ENCODE measurements at regions not wholly inside any gene's neighbourhood (a gene's known extent, or its start where the extent isn't known, plus 50 kb on each side); places are given as distances from the start of the nearest gene placed in this dataset.
"Not testable (repeated sequence)": the region's sequence is repeated elsewhere in the genome, so short reads cannot be mapped to it uniquely, and the experiment has no call there.

- DNase-seq; H3K4me1 Mint-ChIP-seq (ENCODE audit: low read depth); H3K9me3 Mint-ChIP-seq (ENCODE audit: insufficient read depth); H3K4me3 Mint-ChIP-seq; CTCF ChIA-PET; ATAC-seq; POLR2A ChIA-PET; H3K36me3 Mint-ChIP-seq (ENCODE audit: low read depth); H3K27ac Mint-ChIP-seq: not testable (repeated sequence)
- H3K27me3 Mint-ChIP-seq (ENCODE audit: low read depth), result peaks cover 45% of the 10 kb centered on the region
Observed at GRCh38 chr4:4048227-4048626, 178.5 kb downstream of the OTOP1 start.

DNA sequence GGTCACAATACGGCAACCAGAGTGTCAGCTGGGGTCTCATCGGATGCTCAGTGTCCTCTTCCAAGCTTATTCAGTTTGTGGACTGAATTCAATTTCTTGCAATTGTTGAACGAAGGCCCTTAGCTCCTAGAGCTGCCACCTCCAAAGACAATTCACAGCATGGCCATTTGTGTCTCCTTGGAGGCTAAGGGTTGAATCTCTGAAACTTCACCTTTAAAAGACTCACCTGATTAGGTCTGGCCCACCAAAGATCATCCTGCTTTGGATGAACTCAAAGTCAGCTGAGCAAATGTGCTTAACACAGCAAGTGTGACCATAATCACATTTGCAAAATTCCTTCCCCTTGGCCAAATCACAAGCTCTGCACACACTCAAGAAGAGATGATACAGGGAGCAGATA, 175.9 kb downstream of the OTOP1 start:
- H3K4me3 Mint-ChIP-seq; ATAC-seq; H3K36me3 Mint-ChIP-seq (ENCODE audit: low read depth); H3K4me1 Mint-ChIP-seq (ENCODE audit: low read depth); DNase-seq; H3K27ac Mint-ChIP-seq; CTCF ChIA-PET; POLR2A ChIA-PET; H3K9me3 Mint-ChIP-seq (ENCODE audit: insufficient read depth): not testable (repeated sequence)
- peaks cover 31% of the 10 kb centered on the region for H3K27me3 Mint-ChIP-seq (ENCODE audit: low read depth)

- H3K36me3 Mint-ChIP-seq (ENCODE audit: low read depth); ATAC-seq; H3K4me1 Mint-ChIP-seq (ENCODE audit: low read depth); H3K9me3 Mint-ChIP-seq (ENCODE audit: insufficient read depth); DNase-seq; H3K4me3 Mint-ChIP-seq; POLR2A ChIA-PET; H3K27ac Mint-ChIP-seq; CTCF ChIA-PET: not testable (repeated sequence)
- peaks cover 14% of the 10 kb centered on the region for H3K27me3 Mint-ChIP-seq (ENCODE audit: low read depth)
Observed at GRCh38 chr4:4052933-4053332, 173.8 kb downstream of the OTOP1 start.

GRCh38 chr4:4057226-4057625, 169.5 kb downstream of the OTOP1 start:
- H3K9me3 Mint-ChIP-seq (ENCODE audit: insufficient read depth); H3K4me3 Mint-ChIP-seq; CTCF ChIA-PET; H3K27ac Mint-ChIP-seq; H3K27me3 Mint-ChIP-seq (ENCODE audit: low read depth); ATAC-seq; H3K36me3 Mint-ChIP-seq (ENCODE audit: low read depth); DNase-seq; H3K4me1 Mint-ChIP-seq (ENCODE audit: low read depth); POLR2A ChIA-PET: not testable (repeated sequence)

DNA sequence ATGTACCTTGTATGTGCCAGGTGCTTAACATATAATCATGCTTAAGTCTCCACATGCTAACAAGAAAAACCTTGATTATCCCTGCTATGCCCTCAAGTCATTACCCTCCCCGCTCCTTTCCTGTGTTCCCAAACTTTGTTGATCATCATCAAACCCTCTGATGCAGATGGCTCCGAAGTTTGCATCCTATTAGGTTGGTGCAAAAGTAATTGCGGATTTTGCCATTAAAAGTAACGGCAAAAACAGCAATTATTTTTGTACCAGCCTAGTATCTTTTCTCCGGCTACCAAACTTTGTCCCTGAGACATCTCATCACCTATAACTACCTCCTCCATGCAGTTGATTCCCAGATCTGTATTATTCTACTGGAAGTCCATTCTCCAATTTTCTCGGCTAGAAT, 142.6 kb downstream of the OTOP1 start:
- H3K4me3 Mint-ChIP-seq; H3K9me3 Mint-ChIP-seq (ENCODE audit: insufficient read depth); DNase-seq; H3K4me1 Mint-ChIP-seq (ENCODE audit: low read depth); POLR2A ChIA-PET; H3K27me3 Mint-ChIP-seq (ENCODE audit: low read depth); ATAC-seq; H3K27ac Mint-ChIP-seq; H3K36me3 Mint-ChIP-seq (ENCODE audit: low read depth); CTCF ChIA-PET: not testable (repeated sequence)

DNA sequence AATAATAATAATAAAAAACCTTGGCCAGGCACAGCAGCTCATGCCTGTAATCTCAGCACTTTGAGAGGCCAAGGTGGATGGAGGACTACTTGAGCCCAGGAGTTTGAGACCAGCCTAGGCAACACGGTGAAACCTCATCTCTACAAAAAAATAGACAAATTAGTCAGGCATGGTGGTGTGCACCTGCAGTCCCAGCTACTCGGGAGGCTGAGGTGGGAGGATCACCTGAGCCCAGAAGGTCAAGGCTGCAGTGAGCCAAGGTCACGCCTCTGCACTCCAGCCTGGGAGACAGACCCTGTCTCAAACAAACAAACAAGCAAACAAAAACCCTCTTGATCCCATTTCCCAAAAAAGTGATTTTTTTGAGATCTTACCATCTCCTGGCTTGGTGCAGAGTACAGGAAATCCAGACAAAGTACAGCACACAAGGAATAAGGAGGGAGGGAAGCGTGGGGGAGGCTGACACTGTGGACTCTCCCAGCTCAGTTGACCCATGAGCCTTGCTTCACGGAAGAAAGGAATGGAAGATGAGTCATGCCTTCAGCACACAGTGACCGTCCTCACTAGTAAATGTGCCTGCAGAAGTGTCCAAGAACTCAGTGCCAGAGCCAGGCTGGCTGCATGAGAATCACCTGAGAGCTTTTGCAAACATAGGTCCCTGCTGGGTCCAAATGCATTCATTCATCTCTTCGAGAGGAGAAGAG, 136.9 kb downstream of the OTOP1 start:
- ATAC-seq; H3K9me3 Mint-ChIP-seq (ENCODE audit: insufficient read depth); H3K4me1 Mint-ChIP-seq (ENCODE audit: low read depth); H3K4me3 Mint-ChIP-seq; H3K36me3 Mint-ChIP-seq (ENCODE audit: low read depth); H3K27ac Mint-ChIP-seq; DNase-seq; CTCF ChIA-PET; H3K27me3 Mint-ChIP-seq (ENCODE audit: low read depth); POLR2A ChIA-PET: not testable (repeated sequence)

GRCh38 chr4:4090720-4091119, 136.0 kb downstream of the OTOP1 start:
- H3K36me3 Mint-ChIP-seq (ENCODE audit: low read depth); H3K27me3 Mint-ChIP-seq (ENCODE audit: low read depth); POLR2A ChIA-PET; H3K9me3 Mint-ChIP-seq (ENCODE audit: insufficient read depth); CTCF ChIA-PET; H3K27ac Mint-ChIP-seq; H3K4me1 Mint-ChIP-seq (ENCODE audit: low read depth); DNase-seq; H3K4me3 Mint-ChIP-seq; ATAC-seq: not testable (repeated sequence)

DNA sequence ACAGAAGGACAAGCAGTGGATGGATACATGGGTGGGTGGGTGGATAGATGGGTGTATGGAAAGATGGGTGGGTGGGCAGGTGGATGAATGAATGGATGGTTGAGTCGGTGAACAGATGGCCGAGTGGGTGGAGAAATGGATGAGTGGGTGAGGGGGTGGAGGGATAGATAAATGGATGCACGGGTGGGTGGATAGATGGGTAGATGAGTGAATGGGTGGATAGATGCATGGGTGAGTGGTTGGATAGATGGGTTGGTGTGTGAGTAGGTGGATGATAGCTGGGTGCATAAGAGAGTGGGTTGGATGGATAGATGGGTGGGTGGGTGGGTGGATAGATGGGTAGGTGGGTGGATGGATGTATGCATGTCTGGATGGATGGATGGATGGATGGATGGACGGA, 134.6 kb downstream of the OTOP1 start:
- H3K27ac Mint-ChIP-seq; CTCF ChIA-PET; H3K36me3 Mint-ChIP-seq (ENCODE audit: low read depth); DNase-seq; H3K4me3 Mint-ChIP-seq; H3K27me3 Mint-ChIP-seq (ENCODE audit: low read depth); POLR2A ChIA-PET; H3K9me3 Mint-ChIP-seq (ENCODE audit: insufficient read depth); H3K4me1 Mint-ChIP-seq (ENCODE audit: low read depth); ATAC-seq: not testable (repeated sequence)

DNA sequence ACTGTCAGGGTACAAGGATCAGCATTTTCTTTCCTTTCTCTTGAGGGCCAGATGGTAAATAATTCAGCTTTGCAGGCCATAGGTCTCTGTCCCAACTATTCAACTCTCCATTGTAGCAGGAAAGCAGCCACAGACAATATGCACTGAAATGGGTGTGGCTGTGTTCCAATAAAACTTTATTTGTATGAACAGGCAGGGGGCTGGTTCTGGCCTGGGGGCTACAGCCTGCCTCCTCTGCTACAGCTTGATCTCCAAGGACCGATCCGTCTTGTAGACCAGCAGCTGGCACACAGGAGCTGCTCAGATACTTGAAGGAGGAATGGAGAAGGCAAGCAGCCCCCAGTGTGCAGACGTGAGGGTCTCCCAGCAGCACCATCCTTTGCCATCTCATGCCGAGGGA, 127.1 kb downstream of the OTOP1 start:
- H3K9me3 Mint-ChIP-seq (ENCODE audit: insufficient read depth); ATAC-seq; H3K27ac Mint-ChIP-seq; H3K36me3 Mint-ChIP-seq (ENCODE audit: low read depth); POLR2A ChIA-PET; DNase-seq; CTCF ChIA-PET; H3K4me3 Mint-ChIP-seq; H3K4me1 Mint-ChIP-seq (ENCODE audit: low read depth); H3K27me3 Mint-ChIP-seq (ENCODE audit: low read depth): not testable (repeated sequence)

DNA sequence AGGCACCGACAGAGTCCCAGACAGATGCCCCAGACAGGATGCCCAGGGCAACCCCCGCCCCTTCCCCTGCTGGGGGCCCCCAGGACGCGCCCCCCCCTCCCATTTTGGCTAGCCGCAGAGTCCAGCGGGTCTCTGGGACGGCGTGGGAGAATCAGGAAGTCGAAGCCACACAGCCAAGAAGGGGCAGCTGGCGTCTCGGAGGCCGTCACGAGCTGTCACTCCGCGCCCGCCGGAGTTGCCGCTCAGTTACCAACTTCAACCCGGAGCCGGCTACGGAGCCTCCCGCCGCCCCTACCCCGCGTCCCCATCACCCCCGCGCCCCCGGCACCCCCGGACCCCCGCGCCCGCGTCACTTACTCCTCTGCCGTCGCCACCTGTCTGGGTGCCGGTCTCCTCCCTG, 119.8 kb downstream of the OTOP1 start:
- DNase-seq; H3K27ac Mint-ChIP-seq; H3K4me1 Mint-ChIP-seq (ENCODE audit: low read depth); H3K36me3 Mint-ChIP-seq (ENCODE audit: low read depth); H3K9me3 Mint-ChIP-seq (ENCODE audit: insufficient read depth); H3K4me3 Mint-ChIP-seq; POLR2A ChIA-PET; ATAC-seq: not testable (repeated sequence)
- CTCF ChIA-PET, result interaction anchor here (0.7 to 0.8 kb wide), 2 partner anchors 31 to 369 kb away, joined by 3 read pairs; no protein-coding TSS in a partner anchor
- peaks cover 21% of the 10 kb centered on the region for H3K27me3 Mint-ChIP-seq (ENCODE audit: low read depth)

DNA sequence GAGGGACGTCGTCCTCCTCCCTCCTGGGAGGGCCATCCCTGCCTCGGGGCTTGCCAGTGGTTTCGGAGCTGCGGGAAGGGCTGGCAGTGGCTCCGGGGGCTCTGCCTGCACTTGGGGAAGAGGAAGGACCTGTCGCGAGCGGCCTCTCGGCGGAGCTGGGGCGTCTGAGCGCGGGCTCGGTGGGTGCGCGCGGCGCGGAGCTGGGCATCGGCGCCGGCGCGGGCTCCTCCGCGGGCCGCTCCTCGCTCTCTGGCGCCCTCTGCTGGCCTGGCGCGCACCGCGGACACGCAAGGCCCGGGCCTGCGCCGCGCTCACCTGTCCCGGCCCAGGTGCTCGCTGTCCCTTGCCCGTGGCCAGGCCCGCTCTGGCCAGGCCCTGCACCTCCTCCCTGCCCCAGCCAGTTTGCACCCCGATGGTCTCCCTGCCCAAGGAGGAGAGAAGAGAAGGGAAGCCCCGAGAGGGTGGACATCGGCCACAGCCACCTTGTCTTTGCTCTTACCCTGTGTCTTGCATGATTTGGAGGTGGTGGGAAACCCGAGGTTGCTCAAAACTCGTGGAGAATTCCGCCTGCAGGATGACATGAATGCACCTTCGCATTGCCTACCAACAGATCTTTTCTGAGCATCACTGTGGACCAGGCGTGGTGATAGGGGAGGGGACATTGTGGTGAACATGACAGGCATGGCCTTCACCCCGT, 119.2 kb downstream of the OTOP1 start:
- Mint-ChIP-seq H3K4me3 (peak overlapping the region; percentile 56), H3K27me3 (ENCODE audit: low read depth) (peaks cover 21% of the 10 kb centered on the region)
- POLR2A ChIA-PET; H3K36me3 Mint-ChIP-seq (ENCODE audit: low read depth); H3K27ac Mint-ChIP-seq; H3K9me3 Mint-ChIP-seq (ENCODE audit: insufficient read depth); H3K4me1 Mint-ChIP-seq (ENCODE audit: low read depth): not testable (repeated sequence)
- DNase-seq (peak; percentile 70), ATAC-seq (peak; percentile 92)
- CTCF ChIA-PET, result interaction anchor here (0.7 to 0.8 kb wide), 2 partner anchors 32 to 368 kb away, joined by 3 read pairs; no protein-coding TSS in a partner anchor

- POLR2A ChIA-PET, H3K4me3 Mint-ChIP-seq: not testable (repeated sequence)
- CTCF ChIA-PET, result interaction anchor here (1.9 kb wide), 1 partner anchor 68 kb away, joined by 4 read pairs; no protein-coding TSS in a partner anchor
Observed at GRCh38 chr4:4115381-4115780, 111.3 kb downstream of the OTOP1 start.

More at GRCh38 chr4:4115381-4115780, 111.3 kb downstream of the OTOP1 start:
- H3K27me3 Mint-ChIP-seq (ENCODE audit: low read depth); H3K27ac Mint-ChIP-seq; H3K36me3 Mint-ChIP-seq (ENCODE audit: low read depth); H3K4me1 Mint-ChIP-seq (ENCODE audit: low read depth); DNase-seq; H3K9me3 Mint-ChIP-seq (ENCODE audit: insufficient read depth); ATAC-seq: not testable (repeated sequence)
